Heart right ventricle (tissue), 16 donors: ENCODE measurements at regions not wholly inside any gene's neighbourhood (a gene's known extent, or its start where the extent isn't known, plus 50 kb on each side); places are given as distances from the start of the nearest gene placed in this dataset.

Experiments used
- ATAC-seq, 8 donors: fragments of 200-7000 bp; cut with Tn5 transposase; one replicate each; pipeline ENCODE4 v1.9.1; 2020; ENCODE audit warnings: mild to moderate bottlenecking in 8 of 8, moderate library complexity in 8 of 8, moderate number of reproducible peaks in 1 of 8
- DNase-seq, 2 donors: peaks; one replicate each; pipeline ENCODE4 v3.0.0-alpha.2; 2020
- H3K27ac ChIP-seq, 10 donors: fragments of 200-600 bp; sonication (generic) in 2 of 10; one replicate each; pipeline versions ENCODE4 v1.5.0 to v1.8.0; 2020 to 2022; ENCODE audit warnings: mild to moderate bottlenecking in 3 of 10
- H3K27me3 ChIP-seq, 7 donors: fragments of 200-600 bp; one replicate each; pipeline ENCODE4 v1.8.0; 2021 to 2022; ENCODE audit warnings: mild to moderate bottlenecking in 2 of 7
- H3K36me3 ChIP-seq, 9 donors: fragments of 200-600 bp; sonication (generic) in 1 of 9; one replicate each; pipeline versions ENCODE4 v1.5.0 to v1.8.0; 2020 to 2022; ENCODE audit warnings: mild to moderate bottlenecking in 2 of 9
- H3K4me1 ChIP-seq, 9 donors: fragments of 200-600 bp; sonication (generic) in 1 of 9; one replicate each; pipeline versions ENCODE4 v1.5.0 to v1.8.0; 2020 to 2022; ENCODE audit warnings: mild to moderate bottlenecking in 4 of 9
- H3K4me3 ChIP-seq, 10 donors: fragments of 200-600 bp; sonication (generic) in 2 of 10; one replicate each; pipeline versions ENCODE4 v1.5.0 to v1.8.0; 2020 to 2022; ENCODE audit warnings: mild to moderate bottlenecking in 7 of 10, moderate library complexity in 2 of 10
- H3K9me3 ChIP-seq, 11 donors: fragments of 200-600 bp in 10 of 11; sonication (generic) in 2 of 11; one replicate each; pipeline versions ENCODE4 v1.5.0 to v1.8.0; 2013 to 2022; ENCODE audit warnings: mild to moderate bottlenecking in 2 of 11, control low read depth in 1 of 11, moderate library complexity in 1 of 11
- WGBS, 2 donors: extraction: QIAGEN DNeasy Blood & Tissue Kit; methylation state at CpG; one replicate each; pipeline ENCODE4 v1.1.7; 2013; ENCODE audit warnings: inconsistent platforms in 1 of 2; 5-methylcytosine and 5-hydroxymethylcytosine counted together
- intact Hi-C, 10 donors: fragments of 100-400 bp; cut with DNase I; formaldehyde crosslinking; loops; one replicate each; pipeline versions ENCODE4 v1.11.1 to v1.14.2; 2022
- microRNA-seq, 2 donors: library from miRNA; unstranded; fragments of <30 nt; microRNA quantifications; one replicate each; pipeline ENCODE4 v1.2.0, GENCODE V29; 2021
- TF ChIP-seq, protein P1 (sequence below), 9 donors: fragments of 200-600 bp; sonication (generic) in 2 of 9; IDR thresholded peaks; one replicate each; pipeline versions ENCODE4 v1.5.0 to v1.8.0; 2021 to 2022; ENCODE audit warnings: antibody characterized with exemption in 9 of 9, mild to moderate bottlenecking in 5 of 9, moderate library complexity in 1 of 9
- donor health status: Arrhythmogenic right ventricular cardiomyopathy.
- donor health status: ischemic (EF 13 %, LVEDD 7.1; RV severe dilation, severe dysfunction).
- donor health status: healthy with polysubstance abuse.
- donor health status: DM: no; HTN: yes; CAD: no.
- donor health status: DM: no; HTN: no; CAD: no.
- donor health status: ischemic (EF 25% LVEDD 6.9; RV normal size, moderate dysfunction).
- donor health status: ischemic (EF 25% LVEDD 5.7; RV mildly dilated, moderate dysfunction).
- donor health status: healthy.
- donor health status: DM: yes; HTN: yes; CAD: no.
- donor health status: Ischemic cardiomyopathy.
- donor health status: ischemic (EF 35%, LVEDD 5.7; RV mildly dilated, moderate dysfunction).
- donor health status: nonischemic (EF 11% LVEDD 7.7; RV severe dilation, severe dysfunction).
- donor health status: DM: yes; HTN: yes; CAD: no.
- donor health status: PGD.
- donor health status: ischemic (EF 29% LVEDD 5.4; RV normal size, mild dysfunction).
- donor health status: nonischemic (EF 23%, LVEDD 6.1; RV moderate dilation, normal function).

DNA sequence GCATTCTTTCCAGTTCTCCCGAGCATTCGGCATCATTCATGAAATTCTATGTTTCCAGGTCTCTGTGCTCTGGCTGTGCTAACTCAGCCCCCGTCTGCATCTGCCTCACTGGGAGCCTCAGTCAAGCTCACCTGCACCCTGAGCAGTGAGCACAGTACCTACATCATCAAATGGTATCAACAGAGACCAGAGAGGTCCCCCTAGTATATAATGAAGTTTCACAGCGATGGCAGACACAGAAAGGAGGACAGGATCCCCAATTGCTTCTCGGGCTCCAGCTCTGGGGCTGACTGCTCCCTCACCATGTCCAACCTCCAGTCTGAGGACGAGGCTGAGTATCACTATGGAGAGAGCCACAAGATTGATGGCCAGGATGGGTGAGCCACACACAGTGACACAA lies 52.8 kb upstream of the IGLL5 start:
- no peak for DNase-seq
- peaks cover 0 to 29% (median 10%) of the 10 kb centered on the region in 7 donors for H3K27me3 ChIP-seq
- H3K27ac ChIP-seq, result no peak overlapping the region
- TF ChIP-seq, protein P1, sequence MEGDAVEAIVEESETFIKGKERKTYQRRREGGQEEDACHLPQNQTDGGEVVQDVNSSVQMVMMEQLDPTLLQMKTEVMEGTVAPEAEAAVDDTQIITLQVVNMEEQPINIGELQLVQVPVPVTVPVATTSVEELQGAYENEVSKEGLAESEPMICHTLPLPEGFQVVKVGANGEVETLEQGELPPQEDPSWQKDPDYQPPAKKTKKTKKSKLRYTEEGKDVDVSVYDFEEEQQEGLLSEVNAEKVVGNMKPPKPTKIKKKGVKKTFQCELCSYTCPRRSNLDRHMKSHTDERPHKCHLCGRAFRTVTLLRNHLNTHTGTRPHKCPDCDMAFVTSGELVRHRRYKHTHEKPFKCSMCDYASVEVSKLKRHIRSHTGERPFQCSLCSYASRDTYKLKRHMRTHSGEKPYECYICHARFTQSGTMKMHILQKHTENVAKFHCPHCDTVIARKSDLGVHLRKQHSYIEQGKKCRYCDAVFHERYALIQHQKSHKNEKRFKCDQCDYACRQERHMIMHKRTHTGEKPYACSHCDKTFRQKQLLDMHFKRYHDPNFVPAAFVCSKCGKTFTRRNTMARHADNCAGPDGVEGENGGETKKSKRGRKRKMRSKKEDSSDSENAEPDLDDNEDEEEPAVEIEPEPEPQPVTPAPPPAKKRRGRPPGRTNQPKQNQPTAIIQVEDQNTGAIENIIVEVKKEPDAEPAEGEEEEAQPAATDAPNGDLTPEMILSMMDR (IDR thresholded peaks at IDR 0.05), result no peak
- 76 to 81% methylated on average over 6 of the region's 6 CpGs for WGBS, 2 donors
- no peaks in the 10 kb centered on the region for H3K36me3 ChIP-seq
- H3K4me3 ChIP-seq, result no peak overlapping the region
- intact Hi-C loops, result no loop called here
- peaks cover 0 to 10% (median 0%) of the 10 kb centered on the region in 9 donors for H3K4me1 ChIP-seq
- ATAC-seq, result no peak
- peaks cover 0 to 20% (median 9%) of the 10 kb centered on the region in 11 donors for H3K9me3 ChIP-seq

DNA sequence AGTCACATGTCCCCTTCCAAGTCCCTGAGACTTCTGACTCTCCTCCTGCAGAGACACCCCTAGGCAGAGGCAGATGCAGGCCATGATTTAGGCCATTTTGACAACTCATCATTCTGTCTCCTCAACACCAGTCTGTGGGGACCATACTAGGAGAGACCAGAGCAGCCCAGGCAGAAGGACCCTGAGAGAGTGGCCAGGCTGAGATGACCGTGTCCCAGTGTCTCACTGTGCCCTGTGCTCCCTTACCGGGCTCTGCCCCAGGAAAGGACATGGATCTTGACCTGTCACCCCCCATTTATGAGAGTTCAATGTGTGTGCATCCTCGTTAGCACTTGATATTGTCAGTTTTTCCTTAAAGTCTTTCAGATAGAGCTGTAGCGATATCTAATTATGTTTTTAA lies 52.4 kb upstream of the IGLL5 start:
- Histone ChIP-seq H3K4me3 (no peak overlapping the region), H3K36me3 (no peaks in the 10 kb centered on the region), H3K9me3 (peaks cover 0 to 19% (median 9%) of the 10 kb centered on the region in 11 donors), H3K27ac (no peak overlapping the region), H3K27me3 (peaks cover 0 to 29% (median 10%) of the 10 kb centered on the region in 7 donors), H3K4me1 (peaks cover 0 to 10% (median 0%) of the 10 kb centered on the region in 9 donors)
- ATAC-seq (no peak), DNase-seq (no peak)
- 73 to 80% methylated on average over 4 of the region's 4 CpGs for WGBS, 2 donors
- TF ChIP-seq, protein P1 (IDR thresholded peaks at IDR 0.05), result no peak
- intact Hi-C loops, result no loop called here

DNA sequence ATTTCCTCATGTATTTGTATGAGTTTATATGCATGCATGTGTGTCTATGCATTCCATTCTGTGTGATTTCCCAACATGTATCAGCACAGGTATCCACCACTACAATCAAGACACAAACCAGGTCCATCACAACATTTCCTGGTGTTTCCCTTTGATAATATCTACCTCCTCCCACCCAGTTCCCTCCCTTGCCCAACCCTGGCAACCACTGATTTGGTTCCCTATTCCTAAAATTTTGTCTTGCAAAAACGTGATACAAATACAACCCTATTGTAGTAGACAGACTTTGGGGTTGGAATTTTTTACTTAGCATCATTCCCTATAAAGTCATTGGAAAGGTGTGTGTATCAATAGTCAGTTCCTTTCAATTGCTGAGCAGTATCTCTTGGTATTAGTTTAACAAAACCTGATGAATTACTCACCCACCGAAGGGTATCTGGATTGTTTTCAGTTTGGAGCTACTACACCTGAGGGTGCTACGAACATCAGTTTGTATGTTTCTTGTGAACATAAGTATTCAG lies 51.8 kb upstream of the IGLL5 start:
- H3K27ac ChIP-seq, result no peak overlapping the region
- intact Hi-C loops, result no loop called here
- H3K4me1 ChIP-seq, result peaks cover 0 to 10% (median 0%) of the 10 kb centered on the region in 9 donors
- no peak overlapping the region for H3K4me3 ChIP-seq
- peaks cover 0 to 13% (median 7%) of the 10 kb centered on the region in 11 donors for H3K9me3 ChIP-seq
- H3K27me3 ChIP-seq, result peaks cover 0 to 29% (median 10%) of the 10 kb centered on the region in 7 donors
- DNase-seq, result no peak
- ATAC-seq, result no peak
- no peaks in the 10 kb centered on the region for H3K36me3 ChIP-seq
- TF ChIP-seq, protein P1 (IDR thresholded peaks at IDR 0.05), result no peak
- WGBS, 2 donors, result 66 to 69% methylated on average over 3 of the region's 3 CpGs

DNA sequence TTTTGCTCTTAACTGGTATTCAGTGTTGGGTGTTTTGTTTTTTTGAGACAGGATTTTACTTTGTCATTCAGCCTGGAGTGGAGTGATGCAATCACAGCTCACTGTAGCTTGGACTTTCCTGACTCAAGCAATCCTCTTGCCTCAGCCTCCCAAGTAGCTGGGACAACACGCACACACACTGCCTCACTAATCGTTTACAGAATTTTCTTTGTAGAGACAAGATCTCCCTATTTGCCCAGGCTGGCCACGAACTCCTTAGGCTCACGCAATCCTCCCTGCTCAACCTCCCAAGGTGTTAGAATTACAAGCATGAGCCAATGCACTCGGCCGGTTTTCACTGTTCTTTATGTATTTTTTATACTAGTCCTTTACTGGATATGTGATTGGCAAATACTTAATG lies 51.0 kb upstream of the IGLL5 start:
- 77 to 88% methylated on average over 6 of the region's 6 CpGs for WGBS, 2 donors
- DNase-seq (no peak), ATAC-seq (no peak)
- H3K36me3 ChIP-seq, result no peaks in the 10 kb centered on the region
- H3K4me3 ChIP-seq, result no peak overlapping the region
- no peak overlapping the region for H3K27ac ChIP-seq
- H3K4me1 ChIP-seq, result peaks cover 0 to 10% (median 0%) of the 10 kb centered on the region in 9 donors
- H3K9me3 ChIP-seq, result peaks cover 0 to 8% (median 0%) of the 10 kb centered on the region in 11 donors
- intact Hi-C loops, result no loop called here
- TF ChIP-seq, protein P1 (IDR thresholded peaks at IDR 0.05), result no peak
- peaks cover 0 to 29% (median 10%) of the 10 kb centered on the region in 7 donors for H3K27me3 ChIP-seq

Small RNA genes in the stretch of these regions (microRNA-seq; reads per million reads assigned to microRNA genes)
- gene MIR650, result 0 reads per million in 2 donors
